BE2C (cell line): ENCODE measurements at regions not wholly inside any gene's neighbourhood (a gene's known extent, or its start where the extent isn't known, plus 50 kb on each side); places are given as distances from the start of the nearest gene placed in this dataset.

Source experiments
- DNase-seq: peaks from one replicate; pipeline ENCODE4 v3.0.0-alpha.2; 2020
- H3K27me3 ChIP-seq: fragments of 250-450 bp; sonication (Bioruptor Pico); 2 replicates; pipeline ENCODE4 v1.5.1; 2020; ENCODE audit warnings: mild to moderate bottlenecking
- H3K36me3 ChIP-seq: fragments of 250-450 bp; sonication (Bioruptor Pico); 2 replicates; pipeline ENCODE4 v1.5.1; 2020; ENCODE audit warnings: mild to moderate bottlenecking
- H3K4me1 ChIP-seq: fragments of 250-450 bp; sonication (Bioruptor Pico); 2 replicates; pipeline ENCODE4 v1.5.1; 2020
- H3K4me3 ChIP-seq: 2 replicates; pipeline ENCODE4 v1.5.1; 2011; ENCODE audit warnings: low read depth, low read length
- H3K9me3 ChIP-seq: fragments of 250-450 bp; sonication (Bioruptor Pico); 2 replicates; pipeline ENCODE4 v1.5.1; 2020
- TF ChIP-seq, protein P1 (sequence below): IDR thresholded peaks from 2 replicates; pipeline ENCODE4 v1.5.1; 2012; ENCODE audit warnings: mild to moderate bottlenecking, low read depth, low read length

DNA sequence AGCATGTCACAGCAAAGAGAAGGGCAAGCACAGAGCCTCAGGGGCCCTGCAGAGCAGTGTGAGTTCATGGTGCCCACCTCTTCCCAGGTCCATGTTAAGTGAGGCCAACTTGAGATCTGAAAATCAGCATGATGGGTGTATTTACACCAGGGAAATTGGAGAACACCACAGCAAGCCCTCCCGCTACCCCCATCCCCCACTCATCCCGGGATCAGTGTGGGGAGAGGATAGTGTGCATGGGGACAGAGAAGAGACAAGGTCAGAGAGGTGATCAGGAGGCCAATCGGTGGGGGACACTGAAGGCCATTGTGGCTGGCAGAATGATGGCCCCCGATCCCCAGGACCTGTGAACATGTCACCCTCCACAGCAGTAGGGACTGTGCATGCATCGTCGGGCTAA, 54.7 kb downstream of the PTGR3 start:
- Histone ChIP-seq H3K4me3 (no peak overlapping the region), H3K4me1 (no peaks in the 10 kb centered on the region), H3K9me3 (no peaks in the 10 kb centered on the region), H3K36me3 (no peaks in the 10 kb centered on the region), H3K27me3 (no peaks in the 10 kb centered on the region)
- no peak for DNase-seq
- TF ChIP-seq, protein P1, sequence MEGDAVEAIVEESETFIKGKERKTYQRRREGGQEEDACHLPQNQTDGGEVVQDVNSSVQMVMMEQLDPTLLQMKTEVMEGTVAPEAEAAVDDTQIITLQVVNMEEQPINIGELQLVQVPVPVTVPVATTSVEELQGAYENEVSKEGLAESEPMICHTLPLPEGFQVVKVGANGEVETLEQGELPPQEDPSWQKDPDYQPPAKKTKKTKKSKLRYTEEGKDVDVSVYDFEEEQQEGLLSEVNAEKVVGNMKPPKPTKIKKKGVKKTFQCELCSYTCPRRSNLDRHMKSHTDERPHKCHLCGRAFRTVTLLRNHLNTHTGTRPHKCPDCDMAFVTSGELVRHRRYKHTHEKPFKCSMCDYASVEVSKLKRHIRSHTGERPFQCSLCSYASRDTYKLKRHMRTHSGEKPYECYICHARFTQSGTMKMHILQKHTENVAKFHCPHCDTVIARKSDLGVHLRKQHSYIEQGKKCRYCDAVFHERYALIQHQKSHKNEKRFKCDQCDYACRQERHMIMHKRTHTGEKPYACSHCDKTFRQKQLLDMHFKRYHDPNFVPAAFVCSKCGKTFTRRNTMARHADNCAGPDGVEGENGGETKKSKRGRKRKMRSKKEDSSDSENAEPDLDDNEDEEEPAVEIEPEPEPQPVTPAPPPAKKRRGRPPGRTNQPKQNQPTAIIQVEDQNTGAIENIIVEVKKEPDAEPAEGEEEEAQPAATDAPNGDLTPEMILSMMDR = no peak

DNA sequence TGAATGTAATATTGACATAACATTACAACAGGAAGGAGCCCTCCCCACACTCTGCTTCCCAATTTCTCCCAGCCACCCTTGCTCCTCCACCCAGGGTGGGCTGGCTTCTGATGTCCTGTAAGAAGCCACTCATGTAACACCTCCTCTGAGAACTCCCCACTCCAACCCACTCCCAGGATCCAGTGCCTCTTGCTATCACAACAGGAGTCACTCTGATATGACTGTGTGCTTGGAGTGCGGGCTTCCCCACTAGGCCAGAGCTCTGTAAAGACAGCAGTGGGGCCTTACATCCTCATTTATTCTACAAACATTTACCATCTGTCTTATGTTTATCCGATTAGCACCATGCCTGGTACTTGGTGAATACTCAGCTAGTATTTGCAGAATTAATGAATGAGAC, 65.1 kb downstream of the PTGR3 start:
- Histone ChIP-seq H3K9me3 (no peaks in the 10 kb centered on the region), H3K36me3 (no peaks in the 10 kb centered on the region), H3K4me3 (no peak overlapping the region), H3K4me1 (no peaks in the 10 kb centered on the region), H3K27me3 (no peaks in the 10 kb centered on the region)
- DNase-seq = no peak
- TF ChIP-seq, protein P1 = no peak

DNA sequence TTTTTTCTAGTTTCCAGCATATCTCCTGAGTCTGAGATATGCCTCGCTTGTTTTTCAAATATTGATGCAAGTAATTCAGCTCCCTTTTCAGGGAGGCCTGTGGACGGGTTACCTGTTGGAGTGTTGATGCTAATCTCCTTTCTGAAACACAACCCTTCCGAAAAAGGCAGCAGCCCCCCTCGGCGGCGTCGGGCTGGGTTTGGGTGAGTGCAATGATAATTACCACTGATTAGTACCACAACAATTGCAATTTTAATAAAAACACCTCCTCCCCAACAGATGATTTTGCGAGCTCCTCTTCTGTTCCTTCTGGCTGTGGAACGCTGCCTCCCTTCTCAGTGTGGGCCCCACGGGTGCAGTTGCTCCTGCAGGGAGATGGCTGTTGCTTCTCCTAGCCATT, 66.3 kb downstream of the PTGR3 start:
- no peak for DNase-seq
- Histone ChIP-seq H3K4me3 (no peak overlapping the region), H3K9me3 (no peaks in the 10 kb centered on the region), H3K4me1 (no peaks in the 10 kb centered on the region), H3K27me3 (no peaks in the 10 kb centered on the region), H3K36me3 (no peaks in the 10 kb centered on the region)
- TF ChIP-seq, protein P1 = no peak

DNA sequence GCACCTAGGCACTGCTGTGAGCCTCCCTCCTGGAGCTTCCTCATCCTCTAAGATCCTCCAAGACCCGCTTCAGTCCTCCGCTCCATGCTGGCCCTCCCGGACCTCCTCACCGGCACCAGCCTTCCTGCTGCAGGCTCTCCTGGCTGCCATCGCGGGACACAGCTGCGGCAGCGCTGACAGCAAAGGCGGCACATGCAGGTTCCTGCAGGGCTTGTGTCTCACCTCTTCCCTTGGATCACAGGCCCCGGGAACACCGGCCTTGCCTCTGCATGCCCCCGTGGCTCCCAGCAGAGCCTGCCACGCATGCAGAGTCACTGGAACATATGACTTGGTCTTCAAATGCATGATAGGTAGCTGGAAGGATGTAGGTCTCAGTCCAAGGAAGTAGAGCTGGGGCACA, 67.2 kb downstream of the PTGR3 start:
- DNase-seq = no peak
- H3K36me3 ChIP-seq = no peaks in the 10 kb centered on the region
- H3K4me3 ChIP-seq = no peak overlapping the region
- no peaks in the 10 kb centered on the region for H3K4me1 ChIP-seq
- H3K9me3 ChIP-seq = no peaks in the 10 kb centered on the region
- TF ChIP-seq, protein P1 = no peak
- H3K27me3 ChIP-seq = no peaks in the 10 kb centered on the region

DNA sequence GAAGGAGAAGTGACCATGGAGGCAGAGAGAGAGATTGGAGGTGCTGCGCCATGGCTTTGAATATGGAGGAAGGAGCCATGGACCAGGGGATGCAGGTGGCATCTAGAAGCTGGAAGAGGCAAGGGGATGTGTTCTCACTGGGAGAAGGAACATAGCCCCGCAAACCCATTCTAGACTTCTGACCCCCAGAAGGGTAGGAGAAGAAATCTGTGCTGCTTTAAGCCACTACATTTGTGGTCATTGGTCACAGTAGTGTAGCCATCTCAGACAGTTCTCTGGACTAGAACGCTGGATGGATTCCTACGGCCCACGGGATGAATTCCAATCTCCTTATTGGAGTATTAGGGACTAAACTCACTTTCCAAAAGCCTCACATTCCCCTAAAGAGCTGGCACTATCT, 67.8 kb downstream of the PTGR3 start:
- Histone ChIP-seq H3K36me3 (no peaks in the 10 kb centered on the region), H3K9me3 (no peaks in the 10 kb centered on the region), H3K27me3 (no peaks in the 10 kb centered on the region), H3K4me3 (no peak overlapping the region), H3K4me1 (no peaks in the 10 kb centered on the region)
- no peak for DNase-seq
- TF ChIP-seq, protein P1 = no peak

DNA sequence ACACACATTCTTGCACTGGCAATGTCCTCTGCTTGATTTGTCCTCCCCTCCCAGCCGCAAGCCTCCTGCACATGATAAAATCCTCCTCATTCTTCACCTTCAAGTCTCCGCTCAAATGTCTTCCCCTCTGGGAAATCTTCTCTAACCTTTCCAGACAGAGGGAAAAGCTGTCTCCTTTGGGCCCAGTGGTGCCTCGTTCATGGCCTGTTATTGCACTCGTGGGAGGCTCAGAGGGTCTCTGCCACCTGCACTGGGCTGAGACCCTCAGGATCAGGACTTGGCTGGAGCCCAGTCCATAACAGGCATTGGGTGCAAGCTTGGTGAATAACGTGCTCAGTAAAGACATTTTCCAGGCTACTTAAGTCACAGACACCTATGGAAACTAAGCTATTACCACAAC, 68.6 kb downstream of the PTGR3 start:
- TF ChIP-seq, protein P1 = no peak
- Histone ChIP-seq H3K4me1 (no peaks in the 10 kb centered on the region), H3K4me3 (no peak overlapping the region), H3K27me3 (no peaks in the 10 kb centered on the region), H3K9me3 (no peaks in the 10 kb centered on the region), H3K36me3 (no peaks in the 10 kb centered on the region)
- DNase-seq = no peak
